ENCODE measurements at regions not wholly inside any gene's neighbourhood (a gene's known extent, or its start where the extent isn't known, plus 50 kb on each side); places are given as distances from the start of the nearest gene placed in this dataset.

- Histone ChIP-seq H3K4me3 (no peak overlapping the region), H3K9me3 (no peaks in the 10 kb centered on the region), H3K36me3 (no peaks in the 10 kb centered on the region), H3K4me1 (no peaks in the 10 kb centered on the region), H3K27me3 (no peaks in the 10 kb centered on the region), H3K27ac (no peak overlapping the region)
- TF ChIP-seq, protein P1, sequence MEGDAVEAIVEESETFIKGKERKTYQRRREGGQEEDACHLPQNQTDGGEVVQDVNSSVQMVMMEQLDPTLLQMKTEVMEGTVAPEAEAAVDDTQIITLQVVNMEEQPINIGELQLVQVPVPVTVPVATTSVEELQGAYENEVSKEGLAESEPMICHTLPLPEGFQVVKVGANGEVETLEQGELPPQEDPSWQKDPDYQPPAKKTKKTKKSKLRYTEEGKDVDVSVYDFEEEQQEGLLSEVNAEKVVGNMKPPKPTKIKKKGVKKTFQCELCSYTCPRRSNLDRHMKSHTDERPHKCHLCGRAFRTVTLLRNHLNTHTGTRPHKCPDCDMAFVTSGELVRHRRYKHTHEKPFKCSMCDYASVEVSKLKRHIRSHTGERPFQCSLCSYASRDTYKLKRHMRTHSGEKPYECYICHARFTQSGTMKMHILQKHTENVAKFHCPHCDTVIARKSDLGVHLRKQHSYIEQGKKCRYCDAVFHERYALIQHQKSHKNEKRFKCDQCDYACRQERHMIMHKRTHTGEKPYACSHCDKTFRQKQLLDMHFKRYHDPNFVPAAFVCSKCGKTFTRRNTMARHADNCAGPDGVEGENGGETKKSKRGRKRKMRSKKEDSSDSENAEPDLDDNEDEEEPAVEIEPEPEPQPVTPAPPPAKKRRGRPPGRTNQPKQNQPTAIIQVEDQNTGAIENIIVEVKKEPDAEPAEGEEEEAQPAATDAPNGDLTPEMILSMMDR (IDR thresholded peaks at IDR 0.05), result no peak
- no peak for TF ChIP-seq POLR2A (IDR thresholded peaks at IDR 0.05)
- WGBS (ENCODE audit: insufficient coverage, low coverage, low lambda C conversion rate, missing lambda C conversion rate), result 68% methylated on average over 4 of the region's 7 CpGs
- ATAC-seq (no peak), DNase-seq (no peak)
- intact Hi-C loops (cut with DNase I), result no loop called here
These were observed 86.5 kb downstream of the PTGR3 start for GRCh38 chr18:75122334-75122958.

GRCh38 chr18:75121266-75121665 lies 87.7 kb downstream of the PTGR3 start:
- 33% methylated on average over 1 of the region's 3 CpGs for WGBS (ENCODE audit: insufficient coverage, low coverage, low lambda C conversion rate, missing lambda C conversion rate)
- H3K9me3 ChIP-seq, result no peaks in the 10 kb centered on the region
- H3K27ac ChIP-seq, result no peak overlapping the region
- H3K27me3 ChIP-seq, result no peaks in the 10 kb centered on the region
- TF ChIP-seq POLR2A (IDR thresholded peaks at IDR 0.05), result no peak
- TF ChIP-seq, protein P1 (IDR thresholded peaks at IDR 0.05), result no peak
- ATAC-seq, result no peak
- H3K4me3 ChIP-seq, result no peak overlapping the region
- H3K4me1 ChIP-seq, result no peaks in the 10 kb centered on the region
- no peak for DNase-seq
- intact Hi-C loops (cut with DNase I), result no loop called here
- no peaks in the 10 kb centered on the region for H3K36me3 ChIP-seq

DNA sequence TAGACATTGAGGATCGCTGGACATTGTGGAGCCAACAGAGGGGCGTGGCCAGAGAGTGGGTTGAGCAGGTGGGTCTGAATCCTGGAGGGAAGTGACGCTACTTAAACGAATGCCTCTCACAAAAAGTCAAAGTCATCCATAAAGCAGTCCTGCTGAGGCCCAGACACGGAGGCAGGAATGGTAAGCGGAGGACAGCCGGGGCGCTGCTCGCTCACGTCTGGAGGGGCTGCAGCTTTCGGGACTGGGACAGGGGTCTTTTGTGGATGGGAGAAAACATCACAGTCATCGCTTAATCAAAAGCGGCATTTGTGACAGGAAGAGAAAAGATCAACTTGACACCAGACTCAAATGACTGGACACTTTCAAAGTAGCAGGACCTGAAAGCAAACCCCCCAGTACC lies 88.4 kb downstream of the PTGR3 start:
- no peaks in the 10 kb centered on the region for H3K36me3 ChIP-seq
- no peak overlapping the region for H3K27ac ChIP-seq
- DNase-seq (no peak), ATAC-seq (no peak)
- TF ChIP-seq, protein P1 (IDR thresholded peaks at IDR 0.05), result no peak
- no peak for TF ChIP-seq POLR2A (IDR thresholded peaks at IDR 0.05)
- H3K4me1 ChIP-seq, result no peaks in the 10 kb centered on the region
- H3K27me3 ChIP-seq, result no peaks in the 10 kb centered on the region
- intact Hi-C loops (cut with DNase I), result no loop called here
- H3K4me3 ChIP-seq, result no peak overlapping the region
- WGBS (ENCODE audit: insufficient coverage, low coverage, low lambda C conversion rate, missing lambda C conversion rate), result 71% methylated on average over 6 of the region's 13 CpGs
- H3K9me3 ChIP-seq, result no peaks in the 10 kb centered on the region

DNA sequence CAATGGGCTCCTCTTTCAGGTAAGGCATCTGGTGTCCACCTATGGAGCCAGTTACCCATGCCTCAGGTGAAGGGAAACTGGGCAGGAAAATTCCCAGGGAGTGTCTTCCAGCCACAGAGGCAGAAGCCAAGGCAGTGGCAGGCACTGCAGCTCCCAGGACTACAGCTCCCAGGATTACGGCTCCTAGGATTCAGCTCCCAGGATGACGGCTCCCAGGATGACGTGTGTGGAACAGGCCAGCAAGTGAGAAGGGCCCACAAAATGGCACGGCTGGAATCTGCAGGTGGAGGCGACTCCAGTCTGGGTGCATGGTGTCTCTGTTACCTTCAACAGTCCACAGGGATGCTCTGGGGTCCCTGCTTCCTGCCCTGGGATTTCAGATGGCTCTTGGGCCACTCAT lies 92.1 kb downstream of the PTGR3 start:
- DNase-seq (no peak), ATAC-seq (no peak)
- H3K27me3 ChIP-seq, result no peaks in the 10 kb centered on the region
- intact Hi-C loops (cut with DNase I), result no loop called here
- no CpG with 5 or more reads among the region's 5 CpGs for WGBS (ENCODE audit: insufficient coverage, low coverage, low lambda C conversion rate, missing lambda C conversion rate)
- H3K36me3 ChIP-seq, result no peaks in the 10 kb centered on the region
- H3K9me3 ChIP-seq, result no peaks in the 10 kb centered on the region
- TF ChIP-seq POLR2A (IDR thresholded peaks at IDR 0.05), result no peak
- TF ChIP-seq, protein P1 (IDR thresholded peaks at IDR 0.05), result no peak
- H3K4me1 ChIP-seq, result no peaks in the 10 kb centered on the region
- H3K4me3 ChIP-seq, result no peak overlapping the region
- H3K27ac ChIP-seq, result no peak overlapping the region

DNA sequence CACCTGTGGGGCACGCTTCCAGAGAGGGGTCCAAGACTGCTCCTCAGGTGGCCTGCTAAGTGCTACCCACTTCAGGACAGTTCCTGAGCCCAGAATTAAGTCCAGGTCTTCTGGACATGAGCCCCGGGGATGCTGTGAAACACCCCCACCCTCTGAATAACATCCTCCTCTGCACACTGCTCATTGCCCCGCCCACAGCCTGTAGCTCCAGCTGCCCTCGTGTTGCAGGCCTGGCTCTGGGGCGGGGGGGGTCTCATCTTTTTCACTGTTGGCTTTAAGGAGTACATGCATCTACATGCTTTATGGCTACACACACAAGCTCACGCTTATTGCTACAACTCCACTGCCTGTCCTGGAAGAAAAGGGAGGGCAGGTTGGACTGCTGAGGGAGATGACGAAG lies 92.8 kb downstream of the PTGR3 start:
- TF ChIP-seq, protein P1 (IDR thresholded peaks at IDR 0.05), result no peak
- TF ChIP-seq POLR2A (IDR thresholded peaks at IDR 0.05), result no peak
- 100% methylated on average over 1 of the region's 7 CpGs for WGBS (ENCODE audit: insufficient coverage, low coverage, low lambda C conversion rate, missing lambda C conversion rate)
- no peak overlapping the region for H3K4me3 ChIP-seq
- H3K36me3 ChIP-seq, result no peaks in the 10 kb centered on the region
- no peaks in the 10 kb centered on the region for H3K27me3 ChIP-seq
- no peak overlapping the region for H3K27ac ChIP-seq
- no peak for ATAC-seq
- no peaks in the 10 kb centered on the region for H3K4me1 ChIP-seq
- no peaks in the 10 kb centered on the region for H3K9me3 ChIP-seq
- intact Hi-C loops (cut with DNase I), result no loop called here
- no peak for DNase-seq
